ENCODE measurements at regions not wholly inside any gene's neighbourhood (a gene's known extent, or its start where the extent isn't known, plus 50 kb on each side); places are given as distances from the start of the nearest gene placed in this dataset.

DNA sequence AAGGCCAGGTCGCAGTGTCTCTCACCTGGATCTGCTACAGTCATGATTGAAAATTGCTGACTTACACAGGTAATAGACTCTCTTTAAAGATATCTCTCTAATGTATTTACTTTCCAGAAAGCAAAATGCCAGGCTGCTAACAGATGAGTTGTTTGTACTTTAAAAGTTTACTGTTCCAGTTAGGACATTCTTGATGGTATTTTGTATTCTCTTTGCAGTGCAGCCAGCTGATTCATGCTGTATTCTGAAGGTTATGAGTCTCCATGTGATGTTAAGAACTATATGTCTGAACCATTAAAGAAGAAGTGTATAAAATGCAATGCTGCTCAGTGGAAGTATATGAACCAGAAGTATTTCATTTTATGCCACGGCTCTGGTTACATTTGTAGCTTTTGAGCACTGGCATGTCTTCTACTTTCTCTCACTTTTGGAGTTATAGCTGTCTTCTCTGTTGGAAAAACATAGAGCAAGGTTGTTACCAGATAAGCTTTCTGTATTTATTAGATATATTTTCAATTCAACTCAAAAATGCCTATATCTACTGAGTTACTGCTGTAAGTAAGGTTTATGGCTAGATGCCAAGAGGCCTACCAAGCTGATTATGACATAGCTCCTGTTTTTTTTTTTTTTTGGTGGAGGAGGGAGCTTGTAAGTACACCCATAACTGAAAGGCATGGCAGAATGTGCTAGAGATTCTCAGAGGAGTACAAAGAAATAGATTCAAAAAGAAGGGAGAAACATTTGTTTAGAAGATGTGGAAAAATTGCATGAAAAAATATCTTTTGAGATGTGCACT, 130.5 kb upstream of the MAN1A1 start:
- TF ChIP-seq POLR2AphosphoS5 (IDR thresholded peaks at IDR 0.05; ENCODE audit: low read depth, low read length) = no peak
- TF ChIP-seq SIN3A (IDR thresholded peaks at IDR 0.05; ENCODE audit: borderline replicate concordance, insufficient read depth, low read length) = no peak
- TF ChIP-seq, protein P1, sequence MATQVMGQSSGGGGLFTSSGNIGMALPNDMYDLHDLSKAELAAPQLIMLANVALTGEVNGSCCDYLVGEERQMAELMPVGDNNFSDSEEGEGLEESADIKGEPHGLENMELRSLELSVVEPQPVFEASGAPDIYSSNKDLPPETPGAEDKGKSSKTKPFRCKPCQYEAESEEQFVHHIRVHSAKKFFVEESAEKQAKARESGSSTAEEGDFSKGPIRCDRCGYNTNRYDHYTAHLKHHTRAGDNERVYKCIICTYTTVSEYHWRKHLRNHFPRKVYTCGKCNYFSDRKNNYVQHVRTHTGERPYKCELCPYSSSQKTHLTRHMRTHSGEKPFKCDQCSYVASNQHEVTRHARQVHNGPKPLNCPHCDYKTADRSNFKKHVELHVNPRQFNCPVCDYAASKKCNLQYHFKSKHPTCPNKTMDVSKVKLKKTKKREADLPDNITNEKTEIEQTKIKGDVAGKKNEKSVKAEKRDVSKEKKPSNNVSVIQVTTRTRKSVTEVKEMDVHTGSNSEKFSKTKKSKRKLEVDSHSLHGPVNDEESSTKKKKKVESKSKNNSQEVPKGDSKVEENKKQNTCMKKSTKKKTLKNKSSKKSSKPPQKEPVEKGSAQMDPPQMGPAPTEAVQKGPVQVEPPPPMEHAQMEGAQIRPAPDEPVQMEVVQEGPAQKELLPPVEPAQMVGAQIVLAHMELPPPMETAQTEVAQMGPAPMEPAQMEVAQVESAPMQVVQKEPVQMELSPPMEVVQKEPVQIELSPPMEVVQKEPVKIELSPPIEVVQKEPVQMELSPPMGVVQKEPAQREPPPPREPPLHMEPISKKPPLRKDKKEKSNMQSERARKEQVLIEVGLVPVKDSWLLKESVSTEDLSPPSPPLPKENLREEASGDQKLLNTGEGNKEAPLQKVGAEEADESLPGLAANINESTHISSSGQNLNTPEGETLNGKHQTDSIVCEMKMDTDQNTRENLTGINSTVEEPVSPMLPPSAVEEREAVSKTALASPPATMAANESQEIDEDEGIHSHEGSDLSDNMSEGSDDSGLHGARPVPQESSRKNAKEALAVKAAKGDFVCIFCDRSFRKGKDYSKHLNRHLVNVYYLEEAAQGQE (IDR thresholded peaks at IDR 0.05; ENCODE audit: insufficient read depth in 1 of 2, low read depth in 2 of 2, low read length in 2 of 2) = no peak
- no peak for TF ChIP-seq FOXP2 (optimal IDR thresholded peaks at IDR 0.05; ENCODE audit: borderline replicate concordance, extremely low read depth, extremely low read length, insufficient read depth)
- TF ChIP-seq TAF1 (IDR thresholded peaks at IDR 0.05; ENCODE audit: borderline replicate concordance, insufficient read depth, low read length) = no peak

DNA sequence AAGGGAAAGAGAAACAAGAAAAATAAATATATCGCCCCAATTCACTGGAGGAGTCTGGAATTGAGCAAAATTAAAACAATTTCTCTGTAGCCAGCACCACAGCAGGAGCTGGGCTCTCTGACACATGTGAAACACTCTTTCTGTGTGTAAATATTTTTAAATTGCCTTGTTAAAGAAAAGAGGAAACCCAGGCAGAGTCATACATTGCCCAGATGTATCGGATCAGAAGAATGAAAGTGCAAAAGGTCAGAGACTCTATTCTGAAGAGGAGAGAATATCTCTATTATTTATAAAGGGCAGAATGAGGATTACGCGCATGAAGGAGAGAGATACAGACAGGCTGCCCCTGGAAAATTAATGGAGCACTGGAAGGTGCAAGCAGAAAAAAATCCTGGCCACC, 127.0 kb upstream of the MAN1A1 start:
- TF ChIP-seq POLR2AphosphoS5 (IDR thresholded peaks at IDR 0.05; ENCODE audit: low read depth, low read length) (no peak), TAF1 (IDR thresholded peaks at IDR 0.05; ENCODE audit: borderline replicate concordance, insufficient read depth, low read length) (no peak), SIN3A (IDR thresholded peaks at IDR 0.05; ENCODE audit: borderline replicate concordance, insufficient read depth, low read length) (no peak), FOXP2 (optimal IDR thresholded peaks at IDR 0.05; ENCODE audit: borderline replicate concordance, extremely low read depth, extremely low read length, insufficient read depth) (no peak)
- TF ChIP-seq, protein P1 (IDR thresholded peaks at IDR 0.05; ENCODE audit: insufficient read depth in 1 of 2, low read depth in 2 of 2, low read length in 2 of 2) = no peak

DNA sequence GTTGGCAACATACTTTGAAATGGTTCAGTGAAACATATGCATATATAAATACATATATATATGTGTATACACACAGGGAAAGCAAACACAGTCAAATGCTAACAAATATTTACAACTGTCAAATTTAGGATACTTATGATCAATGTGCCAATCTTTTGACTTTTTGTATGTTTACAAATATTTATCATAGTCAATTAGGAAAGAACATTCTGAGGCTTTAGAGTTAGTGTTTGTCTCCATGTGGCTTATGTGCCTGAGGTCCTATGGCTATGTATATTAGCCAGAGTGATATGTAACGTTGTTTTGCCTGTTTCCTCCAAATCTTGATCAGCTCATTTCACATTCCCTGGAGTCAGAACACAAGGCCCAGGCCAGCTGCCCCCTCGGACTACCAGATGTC, 126.5 kb upstream of the MAN1A1 start:
- TF ChIP-seq SIN3A (IDR thresholded peaks at IDR 0.05; ENCODE audit: borderline replicate concordance, insufficient read depth, low read length) = no peak
- no peak for TF ChIP-seq POLR2AphosphoS5 (IDR thresholded peaks at IDR 0.05; ENCODE audit: low read depth, low read length)
- TF ChIP-seq, protein P1 (IDR thresholded peaks at IDR 0.05; ENCODE audit: insufficient read depth in 1 of 2, low read depth in 2 of 2, low read length in 2 of 2) = no peak
- no peak for TF ChIP-seq FOXP2 (optimal IDR thresholded peaks at IDR 0.05; ENCODE audit: borderline replicate concordance, extremely low read depth, extremely low read length, insufficient read depth)
- TF ChIP-seq TAF1 (IDR thresholded peaks at IDR 0.05; ENCODE audit: borderline replicate concordance, insufficient read depth, low read length) = no peak

DNA sequence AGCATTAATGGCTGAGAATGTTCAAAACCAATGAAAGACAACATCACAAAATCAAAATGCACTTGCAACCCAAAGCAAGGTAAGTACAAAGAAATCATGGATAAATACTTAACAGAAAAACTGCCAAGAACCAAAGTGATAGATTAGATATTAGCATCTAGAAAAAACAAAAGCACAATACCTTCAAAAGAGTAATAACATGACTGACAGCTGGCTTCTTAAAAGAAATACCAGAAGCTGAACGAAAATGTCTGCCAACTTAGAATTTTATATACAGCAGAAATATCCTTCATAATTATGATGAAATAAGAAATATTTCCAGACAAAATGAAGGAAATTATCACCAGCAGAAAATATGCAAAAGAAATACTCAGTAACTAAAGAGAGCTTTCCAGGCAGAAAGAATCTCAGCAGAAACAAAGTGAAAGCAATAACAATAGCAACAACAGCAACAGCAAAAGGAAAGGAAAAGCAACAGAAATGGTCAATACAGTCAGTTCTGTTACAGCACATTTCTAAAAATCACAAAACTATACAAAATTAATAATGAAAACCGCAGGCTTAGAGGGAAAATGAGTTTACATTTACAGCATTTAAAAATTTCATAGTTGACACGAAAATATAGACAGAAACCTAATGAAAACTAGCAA, 121.5 kb upstream of the MAN1A1 start:
- TF ChIP-seq POLR2AphosphoS5 (IDR thresholded peaks at IDR 0.05; ENCODE audit: low read depth, low read length) = no peak
- TF ChIP-seq FOXP2 (optimal IDR thresholded peaks at IDR 0.05; ENCODE audit: borderline replicate concordance, extremely low read depth, extremely low read length, insufficient read depth) = no peak
- no peak for TF ChIP-seq TAF1 (IDR thresholded peaks at IDR 0.05; ENCODE audit: borderline replicate concordance, insufficient read depth, low read length)

DNA sequence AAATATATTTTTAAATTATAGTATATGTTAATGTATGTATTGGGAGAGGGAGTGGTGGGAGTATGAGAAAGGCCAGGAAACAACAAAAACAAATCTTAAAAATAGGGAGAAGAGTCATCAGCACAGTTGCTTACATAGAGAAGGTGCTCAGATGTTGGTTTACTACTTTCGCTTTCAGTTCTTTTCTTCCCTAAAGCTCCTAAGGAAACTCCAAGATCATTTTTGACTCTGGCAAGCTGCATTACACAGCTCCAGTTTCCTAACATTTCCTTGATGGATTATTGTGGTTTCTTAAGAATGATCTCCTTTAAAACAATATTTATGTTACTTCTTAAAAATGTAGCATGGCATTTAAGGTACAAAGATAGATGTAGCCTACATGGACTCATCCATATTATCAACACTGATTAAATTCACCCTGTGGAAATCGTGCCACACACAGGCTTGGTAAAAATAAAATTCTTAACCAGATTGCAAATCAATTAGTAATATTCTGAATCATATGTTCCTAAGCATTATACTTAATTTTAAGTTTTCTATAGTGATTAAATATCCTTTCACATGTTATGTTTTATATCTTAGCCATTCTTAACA, 118.0 kb upstream of the MAN1A1 start:
- TF ChIP-seq, protein P1 (IDR thresholded peaks at IDR 0.05; ENCODE audit: insufficient read depth in 1 of 2, low read depth in 2 of 2, low read length in 2 of 2) = no peak
- TF ChIP-seq FOXP2 (optimal IDR thresholded peaks at IDR 0.05; ENCODE audit: borderline replicate concordance, extremely low read depth, extremely low read length, insufficient read depth) (no peak), TAF1 (IDR thresholded peaks at IDR 0.05; ENCODE audit: borderline replicate concordance, insufficient read depth, low read length) (no peak), POLR2AphosphoS5 (IDR thresholded peaks at IDR 0.05; ENCODE audit: low read depth, low read length) (no peak), SIN3A (IDR thresholded peaks at IDR 0.05; ENCODE audit: borderline replicate concordance, insufficient read depth, low read length) (no peak)

All from PFSK-1 (cell line).